Mesendoderm (in vitro differentiated cells): ENCODE measurements at regions not wholly inside any gene's neighbourhood (a gene's known extent, or its start where the extent isn't known, plus 50 kb on each side); places are given as distances from the start of the nearest gene placed in this dataset.

ENCODE experiments used
- DNase-seq: peaks from one replicate; pipeline ENCODE4 v3.0.0; 2013
- H2AK5ac ChIP-seq: 2 replicates; pipeline ENCODE4 v1.6.1; 2013; ENCODE audit warnings: low read length, inconsistent platforms
- H2BK120ac ChIP-seq: 2 replicates; pipeline ENCODE4 v1.6.1; 2013; ENCODE audit warnings: low read depth, mild to moderate bottlenecking, low read length, moderate library complexity, mixed read lengths
- H2BK15ac ChIP-seq: replicated peaks from 2 replicates; pipeline ENCODE4 v1.6.1; 2013; ENCODE audit warnings: low read depth, mild to moderate bottlenecking, moderate library complexity
- H2BK5ac ChIP-seq: 2 replicates; pipeline ENCODE4 v1.6.1; 2013; ENCODE audit warnings: low read length, inconsistent platforms
- H3K18ac ChIP-seq: 2 replicates; pipeline ENCODE4 v1.6.1; 2013; ENCODE audit warnings: mild to moderate bottlenecking, low read length, mixed read lengths
- H3K23ac ChIP-seq: one replicate; pipeline ENCODE4 v1.6.1; 2013; ENCODE audit warnings: low read length
- H3K27ac ChIP-seq: 2 replicates; pipeline ENCODE4 v1.5.1; 2013; ENCODE audit warnings: low read depth, mild to moderate bottlenecking, inconsistent platforms, low read length, moderate library complexity
- H3K27me3 ChIP-seq: 2 replicates; pipeline ENCODE4 v1.6.1; 2013; ENCODE audit warnings: low read length, control low read depth, mild to moderate bottlenecking, inconsistent platforms; ENCODE audit not compliant: insufficient read depth, poor library complexity
- H3K36me3 ChIP-seq: 2 replicates; pipeline ENCODE4 v1.6.1; 2013; ENCODE audit warnings: low read length, inconsistent platforms; ENCODE audit not compliant: control insufficient read depth, insufficient read depth
- H3K4ac ChIP-seq: one replicate; pipeline ENCODE4 v1.6.1; 2013; ENCODE audit warnings: low read depth, mild to moderate bottlenecking, low read length, moderate library complexity
- H3K4me1 ChIP-seq: 2 replicates; pipeline ENCODE4 v1.6.1; 2013; ENCODE audit warnings: low read depth, low read length, inconsistent platforms; ENCODE audit not compliant: control insufficient read depth
- H3K4me2 ChIP-seq: 2 replicates; pipeline ENCODE4 v1.6.1; 2013; ENCODE audit warnings: low read length
- H3K4me3 ChIP-seq: 2 replicates; pipeline ENCODE4 v1.5.1; 2013; ENCODE audit warnings: mild to moderate bottlenecking, low read length
- H3K56ac ChIP-seq: one replicate; pipeline ENCODE4 v1.6.1; 2013; ENCODE audit warnings: low read length
- H3K79me1 ChIP-seq: 2 replicates; pipeline ENCODE4 v1.6.1; 2013; ENCODE audit warnings: low read length, inconsistent platforms
- H3K79me2 ChIP-seq: 2 replicates; pipeline ENCODE4 v1.6.1; 2013; ENCODE audit warnings: mild to moderate bottlenecking, low read length; ENCODE audit not compliant: control insufficient read depth, insufficient read depth
- H3K9ac ChIP-seq: 2 replicates; pipeline ENCODE4 v1.6.1; 2013; ENCODE audit warnings: low read length, inconsistent platforms
- H4K5ac ChIP-seq: one replicate; pipeline ENCODE4 v1.6.1; 2013; ENCODE audit warnings: low read length
- H4K8ac ChIP-seq: one replicate; pipeline ENCODE4 v1.6.1; 2013; ENCODE audit warnings: low read depth, mild to moderate bottlenecking, control low read depth, low read length, moderate library complexity
- WGBS: extraction: QIAGEN DNeasy Blood & Tissue Kit; methylation state at CpG from one replicate; pipeline ENCODE4 v1.1.7; 2013; ENCODE audit warnings: low lambda C conversion rate, missing lambda C conversion rate; ENCODE audit not compliant: insufficient coverage; ENCODE audit errors: extremely low coverage; 5-methylcytosine and 5-hydroxymethylcytosine counted together

DNA sequence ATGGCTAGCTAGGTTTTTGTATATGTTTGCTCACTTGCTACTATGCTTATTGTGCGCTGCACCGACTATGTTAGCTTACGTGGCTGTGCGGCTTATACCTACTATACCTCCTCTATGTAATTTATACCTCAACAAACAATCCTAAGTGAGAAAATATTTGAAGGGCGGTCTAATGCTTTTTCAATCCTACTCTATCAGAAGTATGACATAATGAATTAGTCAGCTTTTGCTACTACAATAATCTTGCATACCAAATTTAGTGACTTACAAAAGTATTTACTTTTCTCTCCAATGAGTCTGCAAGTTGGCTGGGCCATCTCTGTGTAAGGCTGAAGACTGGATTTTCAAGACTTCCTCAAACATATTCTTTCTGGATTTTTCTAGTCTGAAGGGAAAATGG, 391.2 kb upstream of the NECTIN3 start:
- H4K8ac ChIP-seq: no peak overlapping the region
- H2BK15ac ChIP-seq: no peak overlapping the region
- H3K4ac ChIP-seq: no peak overlapping the region
- H2BK5ac ChIP-seq: no peak overlapping the region
- no peaks in the 10 kb centered on the region for H3K79me1 ChIP-seq
- H4K5ac ChIP-seq: no peak overlapping the region
- no peaks in the 10 kb centered on the region for H3K27me3 ChIP-seq
- H2BK120ac ChIP-seq: no peak overlapping the region
- H3K18ac ChIP-seq: no peak overlapping the region
- no peaks in the 10 kb centered on the region for H3K36me3 ChIP-seq
- no peak overlapping the region for H3K56ac ChIP-seq
- no peaks in the 10 kb centered on the region for H3K79me2 ChIP-seq
- no peak overlapping the region for H2AK5ac ChIP-seq
- H3K4me3 ChIP-seq: no peak overlapping the region
- no CpG with 5 or more reads among the region's 5 CpGs for WGBS
- no peak overlapping the region for H3K27ac ChIP-seq
- DNase-seq: no peak
- no peak overlapping the region for H3K4me2 ChIP-seq
- no peak overlapping the region for H3K9ac ChIP-seq
- no peaks in the 10 kb centered on the region for H3K4me1 ChIP-seq
- H3K23ac ChIP-seq: no peak overlapping the region

DNA sequence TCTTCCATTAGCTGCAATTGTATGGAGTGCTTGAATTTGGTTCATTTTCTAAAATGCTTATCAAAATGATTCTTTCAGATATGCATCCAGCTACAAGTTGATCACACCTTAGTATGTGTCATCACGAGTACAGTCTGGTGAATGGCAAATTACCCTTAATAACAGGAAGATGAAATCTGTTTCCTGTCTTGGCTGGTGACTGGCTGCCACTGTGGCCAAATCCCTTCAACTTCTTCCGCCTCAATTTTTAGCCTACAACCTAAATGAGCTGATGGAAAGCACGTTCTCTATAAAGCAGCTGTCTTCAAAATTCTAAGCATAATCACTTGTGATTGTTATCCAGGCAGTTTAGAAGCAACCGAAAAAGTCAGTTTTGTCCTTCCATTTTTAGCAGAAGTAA, 387.1 kb upstream of the NECTIN3 start:
- no peaks in the 10 kb centered on the region for H3K79me1 ChIP-seq
- no peak overlapping the region for H3K23ac ChIP-seq
- no peak overlapping the region for H3K4me3 ChIP-seq
- no peaks in the 10 kb centered on the region for H3K36me3 ChIP-seq
- no peak overlapping the region for H3K4ac ChIP-seq
- no peak overlapping the region for H3K9ac ChIP-seq
- H3K4me2 ChIP-seq: no peak overlapping the region
- no peak overlapping the region for H4K5ac ChIP-seq
- no peak overlapping the region for H2BK15ac ChIP-seq
- H2AK5ac ChIP-seq: no peak overlapping the region
- H3K27ac ChIP-seq: no peak overlapping the region
- no peak overlapping the region for H3K56ac ChIP-seq
- H2BK5ac ChIP-seq: no peak overlapping the region
- H4K8ac ChIP-seq: no peak overlapping the region
- no peaks in the 10 kb centered on the region for H3K27me3 ChIP-seq
- H2BK120ac ChIP-seq: no peak overlapping the region
- no peak overlapping the region for H3K18ac ChIP-seq
- DNase-seq: no peak
- H3K4me1 ChIP-seq: peaks cover 4% of the 10 kb centered on the region
- WGBS: no CpG with 5 or more reads among the region's 4 CpGs
- H3K79me2 ChIP-seq: no peaks in the 10 kb centered on the region

DNA sequence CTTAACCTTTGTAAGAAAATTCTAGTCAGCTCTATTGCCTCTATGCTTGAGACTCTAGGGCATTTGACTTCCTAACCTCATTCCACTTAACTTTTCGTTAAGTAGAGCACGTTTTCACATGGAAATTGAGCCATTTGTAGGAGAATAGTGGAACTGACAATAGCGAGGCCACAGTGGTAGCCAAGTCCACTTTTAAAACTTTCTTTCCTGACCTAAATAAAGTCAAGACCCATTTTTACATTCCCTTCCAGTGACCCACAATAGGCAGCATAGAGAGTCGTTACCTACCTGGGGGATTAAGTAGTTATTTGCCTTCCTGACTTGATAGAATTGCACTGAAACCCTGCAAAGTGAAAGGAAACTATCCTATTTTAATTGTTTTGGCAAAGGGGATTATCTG, 386.0 kb upstream of the NECTIN3 start:
- H3K36me3 ChIP-seq: no peaks in the 10 kb centered on the region
- H3K4me2 ChIP-seq: no peak overlapping the region
- no peaks in the 10 kb centered on the region for H3K79me1 ChIP-seq
- H2BK5ac ChIP-seq: no peak overlapping the region
- no peak overlapping the region for H3K4ac ChIP-seq
- no peak overlapping the region for H2BK120ac ChIP-seq
- H2BK15ac ChIP-seq: no peak overlapping the region
- H3K9ac ChIP-seq: no peak overlapping the region
- H3K56ac ChIP-seq: no peak overlapping the region
- no peak overlapping the region for H3K23ac ChIP-seq
- peaks cover 4% of the 10 kb centered on the region for H3K4me1 ChIP-seq
- no CpG with 5 or more reads among the region's 4 CpGs for WGBS
- no peak overlapping the region for H4K8ac ChIP-seq
- H3K18ac ChIP-seq: no peak overlapping the region
- no peak overlapping the region for H3K27ac ChIP-seq
- H3K4me3 ChIP-seq: no peak overlapping the region
- H3K27me3 ChIP-seq: no peaks in the 10 kb centered on the region
- DNase-seq: no peak
- no peak overlapping the region for H4K5ac ChIP-seq
- no peaks in the 10 kb centered on the region for H3K79me2 ChIP-seq
- no peak overlapping the region for H2AK5ac ChIP-seq

DNA sequence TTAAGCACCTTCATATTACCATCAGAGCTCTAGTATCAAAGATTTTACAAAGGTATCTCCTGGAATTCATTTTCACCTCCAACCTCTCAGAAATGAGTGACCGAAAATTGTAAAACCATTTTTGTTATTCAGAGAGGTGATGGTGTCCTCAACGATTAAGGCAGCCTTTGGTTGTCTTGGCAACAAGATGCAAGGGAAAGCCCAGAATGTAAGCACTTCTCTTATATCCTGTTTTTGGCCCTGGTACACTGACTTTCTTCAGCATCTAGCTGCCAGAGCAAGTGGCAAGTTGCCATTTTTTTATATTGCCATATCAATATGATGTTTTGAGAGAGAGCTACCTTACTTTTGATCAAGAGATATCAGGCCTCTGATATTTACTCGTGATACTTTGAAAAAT, 384.9 kb upstream of the NECTIN3 start:
- Histone ChIP-seq H4K5ac (no peak overlapping the region), H3K18ac (no peak overlapping the region), H3K79me1 (no peaks in the 10 kb centered on the region), H3K4me1 (peaks cover 4% of the 10 kb centered on the region), H2BK120ac (no peak overlapping the region), H3K4me2 (no peak overlapping the region), H3K56ac (no peak overlapping the region), H3K79me2 (no peaks in the 10 kb centered on the region), H3K23ac (no peak overlapping the region), H2AK5ac (no peak overlapping the region), H4K8ac (no peak overlapping the region), H3K9ac (no peak overlapping the region), H3K4ac (no peak overlapping the region), H3K27ac (no peak overlapping the region), H2BK15ac (no peak overlapping the region), H3K36me3 (no peaks in the 10 kb centered on the region), H3K4me3 (no peak overlapping the region), H2BK5ac (no peak overlapping the region), H3K27me3 (no peaks in the 10 kb centered on the region)
- WGBS: no CpG with 5 or more reads among the region's 3 CpGs
- no peak for DNase-seq

DNA sequence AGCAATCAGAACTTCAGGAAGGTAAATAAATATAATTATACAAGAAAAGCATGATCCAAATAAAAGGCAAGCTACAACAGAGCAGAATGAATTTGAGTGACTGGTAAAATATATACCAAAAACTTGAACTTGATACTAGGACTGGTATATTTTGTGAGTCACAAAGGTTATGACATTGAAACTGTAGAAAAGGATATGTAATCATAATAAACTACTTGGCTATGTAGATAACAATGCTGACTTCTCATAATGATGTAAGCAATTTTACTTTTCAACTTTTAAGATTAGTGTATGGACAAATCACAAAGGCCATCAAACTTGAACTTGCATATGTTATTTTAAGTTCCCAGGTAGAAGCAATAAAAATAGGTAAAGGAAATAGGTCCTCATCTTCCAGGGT, 384.5 kb upstream of the NECTIN3 start:
- Histone ChIP-seq H4K8ac (no peak overlapping the region), H3K4me1 (peaks cover 4% of the 10 kb centered on the region), H3K4me2 (no peak overlapping the region), H3K36me3 (no peaks in the 10 kb centered on the region), H3K79me2 (no peaks in the 10 kb centered on the region), H3K27ac (no peak overlapping the region), H4K5ac (no peak overlapping the region), H2BK5ac (no peak overlapping the region), H2BK15ac (no peak overlapping the region), H3K9ac (no peak overlapping the region), H3K4me3 (no peak overlapping the region), H2BK120ac (no peak overlapping the region), H3K27me3 (no peaks in the 10 kb centered on the region), H3K18ac (no peak overlapping the region), H3K23ac (no peak overlapping the region), H3K4ac (no peak overlapping the region), H2AK5ac (no peak overlapping the region), H3K56ac (no peak overlapping the region), H3K79me1 (no peaks in the 10 kb centered on the region)
- no peak for DNase-seq

DNA sequence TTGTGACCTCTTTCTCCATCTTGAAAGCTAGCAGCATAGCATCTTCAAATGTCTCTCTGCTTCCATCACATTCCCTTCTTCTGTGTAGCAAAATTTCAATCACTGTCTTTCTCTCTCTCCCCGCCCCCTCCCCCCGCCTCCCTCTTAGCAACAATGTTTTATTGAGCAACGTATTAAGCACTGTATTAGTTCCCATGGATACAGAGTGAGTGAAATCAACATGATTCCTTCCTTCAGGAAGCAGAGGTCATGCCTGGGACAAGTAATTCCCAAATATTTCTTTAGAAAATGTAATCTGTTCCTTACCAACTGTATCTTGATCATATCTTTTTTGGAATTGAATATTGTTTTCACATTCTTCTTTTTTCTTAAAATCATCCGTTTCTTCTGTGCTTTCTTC, 373.7 kb upstream of the NECTIN3 start:
- no peak overlapping the region for H3K27ac ChIP-seq
- no peak overlapping the region for H3K18ac ChIP-seq
- DNase-seq: no peak
- H3K56ac ChIP-seq: no peak overlapping the region
- no peak overlapping the region for H2AK5ac ChIP-seq
- no peak overlapping the region for H2BK15ac ChIP-seq
- H3K4me2 ChIP-seq: no peak overlapping the region
- H4K5ac ChIP-seq: no peak overlapping the region
- WGBS: 100% methylated on average over 1 of the region's 4 CpGs
- no peaks in the 10 kb centered on the region for H3K36me3 ChIP-seq
- H3K4me1 ChIP-seq: no peaks in the 10 kb centered on the region
- no peak overlapping the region for H3K9ac ChIP-seq
- H3K4me3 ChIP-seq: no peak overlapping the region
- no peak overlapping the region for H3K23ac ChIP-seq
- H2BK5ac ChIP-seq: no peak overlapping the region
- H4K8ac ChIP-seq: no peak overlapping the region
- no peaks in the 10 kb centered on the region for H3K79me2 ChIP-seq
- H3K4ac ChIP-seq: no peak overlapping the region
- no peaks in the 10 kb centered on the region for H3K79me1 ChIP-seq
- H3K27me3 ChIP-seq: no peaks in the 10 kb centered on the region
- H2BK120ac ChIP-seq: no peak overlapping the region
